IMR-90 (cell line): ENCODE measurements at regions not wholly inside any gene's neighbourhood (a gene's known extent, or its start where the extent isn't known, plus 50 kb on each side); places are given as distances from the start of the nearest gene placed in this dataset.

ENCODE experiments used
- CHD1 ChIP-seq: IDR thresholded peaks from 2 replicates; pipeline ENCODE4 v1.6.1; 2012; ENCODE audit warnings: low read depth, low read length, improper control_type of control experiment
- FOS ChIP-seq: fragments of 150-350 bp; IDR thresholded peaks from 2 replicates; pipeline ENCODE4 v1.6.1; 2016; ENCODE audit warnings: low read depth, low read length
- POLR2A ChIP-seq: IDR thresholded peaks from 2 replicates; pipeline ENCODE4 v1.6.1; 2012; ENCODE audit warnings: mild to moderate bottlenecking, low read depth, low read length
- RCOR1 ChIP-seq: IDR thresholded peaks from 2 replicates; pipeline ENCODE4 v1.6.1; 2012; ENCODE audit warnings: mild to moderate bottlenecking, low read length, improper control_type of control experiment; ENCODE audit not compliant: insufficient replicate concordance
- TF ChIP-seq, protein P1 (sequence below): conservative IDR thresholded peaks from 2 replicates; pipeline ENCODE4 v1.5.1; 2012; ENCODE audit warnings: mild to moderate bottlenecking, low read depth, low read length, improper control_type of control experiment

DNA sequence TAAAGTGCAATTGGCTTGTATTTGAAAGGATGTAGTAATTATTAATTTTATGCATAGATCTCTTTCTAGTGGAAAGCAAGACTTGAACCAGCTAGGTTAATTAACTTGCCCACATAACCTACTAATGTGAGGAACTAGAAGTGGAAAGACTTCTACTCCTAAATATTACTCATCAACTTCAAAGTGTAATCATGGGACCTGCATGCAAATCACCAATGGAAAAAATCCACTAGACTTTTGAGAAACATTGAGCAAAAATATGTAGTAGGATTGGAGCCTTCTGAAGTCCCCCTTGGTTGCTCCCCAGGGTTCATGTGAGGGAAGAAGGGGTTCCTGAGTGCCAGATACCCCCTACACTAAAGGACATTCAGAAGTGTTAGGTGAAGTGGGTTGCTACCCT is 240.2 kb downstream of the PTEN start:
- TF ChIP-seq, protein P1, sequence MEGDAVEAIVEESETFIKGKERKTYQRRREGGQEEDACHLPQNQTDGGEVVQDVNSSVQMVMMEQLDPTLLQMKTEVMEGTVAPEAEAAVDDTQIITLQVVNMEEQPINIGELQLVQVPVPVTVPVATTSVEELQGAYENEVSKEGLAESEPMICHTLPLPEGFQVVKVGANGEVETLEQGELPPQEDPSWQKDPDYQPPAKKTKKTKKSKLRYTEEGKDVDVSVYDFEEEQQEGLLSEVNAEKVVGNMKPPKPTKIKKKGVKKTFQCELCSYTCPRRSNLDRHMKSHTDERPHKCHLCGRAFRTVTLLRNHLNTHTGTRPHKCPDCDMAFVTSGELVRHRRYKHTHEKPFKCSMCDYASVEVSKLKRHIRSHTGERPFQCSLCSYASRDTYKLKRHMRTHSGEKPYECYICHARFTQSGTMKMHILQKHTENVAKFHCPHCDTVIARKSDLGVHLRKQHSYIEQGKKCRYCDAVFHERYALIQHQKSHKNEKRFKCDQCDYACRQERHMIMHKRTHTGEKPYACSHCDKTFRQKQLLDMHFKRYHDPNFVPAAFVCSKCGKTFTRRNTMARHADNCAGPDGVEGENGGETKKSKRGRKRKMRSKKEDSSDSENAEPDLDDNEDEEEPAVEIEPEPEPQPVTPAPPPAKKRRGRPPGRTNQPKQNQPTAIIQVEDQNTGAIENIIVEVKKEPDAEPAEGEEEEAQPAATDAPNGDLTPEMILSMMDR = no peak
- no peak for TF ChIP-seq RCOR1
- TF ChIP-seq POLR2A = no peak
- no peak for TF ChIP-seq CHD1
- TF ChIP-seq FOS = no peak
